ENCODE measurements at regions not wholly inside any gene's neighbourhood (a gene's known extent, or its start where the extent isn't known, plus 50 kb on each side); places are given as distances from the start of the nearest gene placed in this dataset.
"Not testable (repeated sequence)": the region's sequence is repeated elsewhere in the genome, so short reads cannot be mapped to it uniquely, and the experiment has no call there.

DNA sequence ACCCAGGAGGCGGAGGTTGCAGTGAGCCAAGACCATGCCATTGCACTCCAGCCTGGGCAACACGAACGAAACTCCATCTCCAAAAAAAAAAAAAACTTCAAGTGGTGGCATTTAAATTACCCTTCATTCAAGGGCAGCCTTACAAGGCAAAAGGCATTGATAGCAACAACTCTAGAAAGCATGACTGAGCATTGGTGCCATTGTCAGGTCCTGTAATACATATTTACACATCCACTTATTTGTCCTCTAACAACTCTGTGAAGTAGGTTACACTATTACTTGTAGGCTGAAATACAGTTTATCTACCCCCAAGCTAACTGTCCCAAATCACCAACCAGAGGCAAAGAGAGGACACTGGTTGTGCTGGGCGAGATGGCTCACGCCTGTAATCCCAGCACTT, 52.7 kb upstream of the LARP1 start:
- no peak for DNase-seq (ENCODE audit: low spot score in 2 of 2)

DNA sequence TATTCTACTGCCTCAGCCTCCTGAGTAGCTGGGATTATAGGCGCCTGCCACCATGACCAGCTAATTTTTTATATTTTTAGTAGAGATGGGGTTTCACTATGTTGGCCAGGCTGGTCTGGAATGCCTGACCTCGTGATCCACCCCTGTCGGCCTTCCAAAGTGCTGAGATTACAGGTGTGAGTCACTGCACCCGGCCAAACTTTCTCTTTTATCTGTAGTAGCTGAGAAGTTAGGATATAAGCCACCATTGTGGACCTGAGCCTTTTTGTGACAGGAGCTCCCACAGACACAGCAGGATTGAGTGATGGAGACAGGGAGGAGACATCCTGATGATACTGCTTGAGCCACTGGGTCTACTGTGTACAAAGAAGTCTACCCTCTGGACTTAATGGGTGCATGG, 53.5 kb upstream of the LARP1 start:
- DNase-seq (ENCODE audit: low spot score in 2 of 2); FAIRE-seq: not testable (repeated sequence)

More for the DNA sequence above, 52.7 kb upstream of the LARP1 start:
- FAIRE-seq, result no peak

DNA sequence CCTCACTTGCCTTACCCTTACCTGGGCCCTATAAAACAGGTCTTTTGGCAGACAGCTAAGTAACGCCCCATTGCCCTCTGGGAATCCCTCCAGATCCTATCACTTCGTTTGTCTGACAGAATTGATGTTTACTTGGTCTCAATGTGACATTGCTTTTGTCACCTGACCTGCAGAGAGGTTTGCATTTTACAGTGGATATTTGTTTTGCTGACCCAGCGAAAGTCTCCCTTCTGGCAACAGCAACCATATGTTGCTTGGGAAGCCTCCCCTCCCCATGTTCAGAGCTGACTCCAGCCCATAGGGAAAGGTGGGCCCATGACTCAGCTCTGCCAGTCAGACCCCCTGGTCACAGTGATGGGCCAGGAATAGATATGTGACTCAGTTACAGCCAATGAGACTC, 54.0 kb upstream of the LARP1 start:
- FAIRE-seq (no peak), DNase-seq (ENCODE audit: low spot score in 2 of 2) (no peak)

DNA sequence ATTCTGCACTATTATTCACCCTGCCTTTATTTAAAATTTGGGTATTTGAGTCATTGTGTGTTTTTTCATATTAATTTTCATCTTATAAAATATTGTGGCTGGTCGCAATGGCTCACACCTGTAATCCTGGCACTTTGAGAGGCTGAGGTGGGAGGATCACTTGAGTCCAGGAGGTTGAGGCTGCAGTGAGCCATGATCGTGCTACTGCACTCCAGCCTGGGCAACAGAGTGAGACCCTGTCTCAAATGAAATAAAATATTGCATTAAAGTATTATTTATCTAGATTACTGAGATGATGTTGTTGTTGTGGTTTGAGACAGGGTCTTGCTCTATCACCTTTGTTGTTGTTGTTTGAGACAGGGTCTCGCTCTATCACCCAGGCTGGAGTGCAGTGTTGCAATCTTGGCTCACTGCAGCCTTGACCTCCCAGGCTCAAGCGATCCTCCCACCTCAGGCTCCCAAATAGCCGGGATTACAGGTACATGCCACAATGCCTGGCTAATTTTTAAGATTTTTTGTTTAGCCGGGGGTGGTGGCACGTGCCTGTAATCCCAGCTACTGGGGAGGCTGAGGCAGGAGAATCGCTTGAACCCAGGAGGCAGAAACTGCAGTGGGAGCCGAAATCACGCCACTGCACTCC, 54.8 kb upstream of the LARP1 start:
- not testable (repeated sequence) for DNase-seq (ENCODE audit: low spot score in 2 of 2); FAIRE-seq

DNA sequence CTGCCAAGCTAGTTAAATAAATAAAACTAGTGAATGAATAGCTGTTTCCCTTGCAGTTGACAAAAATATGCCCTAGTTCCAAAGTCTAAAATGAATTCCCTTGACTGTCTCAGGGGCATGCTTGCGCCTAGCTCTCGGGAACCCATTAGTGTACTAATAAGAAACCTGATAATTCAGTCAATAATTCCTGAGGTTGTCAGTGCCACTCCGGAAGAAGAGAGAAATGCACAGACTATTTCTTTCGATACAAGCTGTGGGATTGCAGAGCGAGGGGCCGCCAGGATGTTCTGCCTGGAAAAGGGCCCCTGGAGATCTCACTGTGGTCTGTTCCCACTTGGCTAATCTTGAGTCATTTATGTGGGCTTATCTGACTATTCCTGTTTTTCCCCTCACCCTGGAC, 56.4 kb upstream of the LARP1 start:
- DNase-seq (ENCODE audit: low spot score in 2 of 2) (no peak), FAIRE-seq (no peak)

DNA sequence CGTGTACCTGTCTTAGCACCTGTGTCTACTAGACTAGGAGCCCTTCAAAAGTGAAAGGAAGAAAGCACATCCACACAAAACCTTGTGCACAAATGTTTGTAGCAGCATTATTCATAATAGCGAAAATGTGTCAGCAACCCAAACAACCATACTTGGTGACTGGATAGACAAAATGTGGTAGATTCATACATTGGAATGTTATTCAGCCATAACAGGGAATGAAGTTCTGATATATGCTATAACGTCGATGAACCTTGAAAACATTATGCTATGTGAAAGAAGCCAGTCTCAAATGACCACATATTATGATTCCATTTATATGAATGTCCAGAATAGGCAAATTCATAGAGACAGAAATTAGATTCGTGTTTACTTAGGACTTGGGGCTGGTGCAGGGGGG, 57.8 kb upstream of the LARP1 start:
- FAIRE-seq (no peak), DNase-seq (ENCODE audit: low spot score in 2 of 2) (no peak)

DNA sequence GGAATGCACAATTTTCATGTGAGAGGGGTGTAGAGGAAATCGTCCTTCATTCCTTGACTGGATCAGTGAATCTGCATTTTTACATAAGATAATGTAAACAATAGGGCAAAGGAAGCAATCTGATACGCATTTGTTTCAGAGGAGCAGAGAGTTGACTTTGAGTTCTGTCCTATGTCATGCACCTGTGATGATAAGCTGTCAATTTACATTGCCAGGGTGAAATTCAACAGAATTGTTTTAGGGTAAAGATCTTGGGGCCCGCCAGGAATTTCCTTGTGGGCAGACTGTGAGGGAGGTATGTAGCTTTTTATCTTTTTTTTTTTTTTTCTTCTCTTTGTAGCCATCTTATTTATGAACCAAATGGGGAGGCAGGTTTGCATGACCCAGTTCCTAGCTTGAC, 58.3 kb upstream of the LARP1 start:
- DNase-seq (ENCODE audit: low spot score in 2 of 2) (no peak), FAIRE-seq (no peak)

DNA sequence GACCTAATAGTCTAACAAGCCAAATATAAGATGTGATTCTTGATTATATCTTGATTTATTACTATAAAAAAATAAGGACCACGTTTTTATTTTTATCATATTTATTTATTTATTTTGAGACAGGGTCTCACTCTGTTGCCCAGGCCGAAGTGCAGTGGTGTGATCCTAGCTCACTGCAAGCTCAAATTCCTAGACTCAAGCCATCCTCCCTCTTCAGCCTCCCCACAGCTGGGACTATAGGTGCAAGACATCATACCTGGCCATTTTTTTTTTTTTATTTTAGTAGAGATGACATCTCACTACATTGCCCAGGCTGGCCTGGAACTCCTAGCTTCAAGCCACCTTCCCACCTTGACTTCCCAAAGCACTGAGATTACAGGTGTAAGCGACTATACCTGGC, 61.0 kb upstream of the LARP1 start:
- FAIRE-seq (no peak), DNase-seq (ENCODE audit: low spot score in 2 of 2) (no peak)

DNA sequence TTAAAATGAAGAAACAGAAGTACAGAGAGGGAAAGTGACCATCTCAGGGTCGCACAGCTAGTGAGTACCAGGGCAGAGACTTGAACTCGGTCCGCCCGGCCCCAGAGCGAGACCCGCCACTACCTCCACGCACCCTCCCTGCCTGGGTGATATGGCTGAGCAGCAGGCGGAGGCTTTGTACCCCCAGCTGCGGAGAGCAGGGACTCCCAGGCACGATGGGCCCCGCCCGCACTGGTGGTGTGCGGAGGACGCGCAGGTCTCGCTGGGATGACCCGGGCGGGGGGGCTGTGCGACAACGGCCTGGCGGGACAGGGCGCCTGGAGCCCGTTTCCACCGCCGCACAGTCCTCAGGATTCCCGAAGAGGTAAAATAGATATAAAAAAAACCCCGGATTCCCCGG, 64.7 kb upstream of the LARP1 start:
- DNase-seq (ENCODE audit: low spot score in 2 of 2) (no peak), FAIRE-seq (no peak)

DNA sequence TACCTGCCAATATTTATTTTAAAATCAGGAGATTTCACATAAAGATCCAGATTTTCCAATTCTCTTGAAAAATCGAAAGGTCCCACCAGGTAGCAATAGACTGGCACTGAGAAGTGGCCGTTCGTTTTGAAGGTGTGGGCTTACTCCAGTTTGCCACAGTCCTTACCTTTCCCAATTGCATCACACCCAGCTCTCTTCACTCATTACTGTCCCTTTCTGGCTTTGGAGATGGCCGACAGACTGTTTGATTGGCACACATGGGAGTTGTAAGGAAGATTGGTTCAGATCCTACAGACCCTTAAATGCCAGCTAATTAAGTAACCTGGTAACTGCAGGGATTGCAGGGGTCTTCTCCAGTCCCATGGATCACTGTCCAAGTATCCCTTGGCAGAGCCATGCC, 68.7 kb upstream of the LARP1 start:
- DNase-seq (ENCODE audit: low spot score in 2 of 2), result no peak
- FAIRE-seq, result no peak

DNA sequence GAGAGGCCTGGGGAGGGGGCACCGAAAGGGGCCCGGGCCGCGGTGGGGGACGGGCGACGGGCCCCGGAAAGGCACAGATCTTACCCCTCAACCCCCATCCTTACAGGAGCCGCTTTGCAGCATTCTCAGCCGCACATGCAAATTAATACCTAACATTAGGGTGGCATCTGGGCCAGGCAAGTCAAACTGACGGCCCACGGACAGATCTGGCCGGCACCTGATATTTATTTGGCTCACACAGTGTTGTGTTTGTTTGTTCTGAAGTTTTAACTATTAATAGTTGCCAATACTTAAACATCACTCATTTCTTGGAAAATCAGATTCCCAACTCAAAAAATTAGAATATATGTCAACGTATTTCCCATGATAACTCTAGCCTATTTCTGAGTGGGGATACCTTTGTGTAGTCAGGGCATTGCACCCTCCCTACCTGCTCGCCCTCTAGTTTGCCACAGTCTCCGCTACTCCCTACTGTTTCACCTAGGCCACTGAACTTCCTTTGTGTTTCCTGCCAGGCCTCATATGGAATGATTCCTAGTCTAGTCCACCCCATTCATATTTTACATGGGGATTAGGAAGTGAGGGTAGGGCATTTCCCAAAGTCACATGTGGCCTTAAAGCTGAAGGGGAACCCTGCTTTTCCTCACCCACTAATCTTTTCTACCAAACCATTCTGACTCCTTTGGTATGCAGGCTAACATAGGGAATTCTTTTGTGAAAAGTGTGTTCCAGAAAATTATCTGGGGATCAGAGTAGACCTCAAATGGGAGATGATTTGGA, 71.9 kb upstream of the LARP1 start:
- no peak for DNase-seq (ENCODE audit: low spot score in 2 of 2)
- FAIRE-seq, result no peak

DNA sequence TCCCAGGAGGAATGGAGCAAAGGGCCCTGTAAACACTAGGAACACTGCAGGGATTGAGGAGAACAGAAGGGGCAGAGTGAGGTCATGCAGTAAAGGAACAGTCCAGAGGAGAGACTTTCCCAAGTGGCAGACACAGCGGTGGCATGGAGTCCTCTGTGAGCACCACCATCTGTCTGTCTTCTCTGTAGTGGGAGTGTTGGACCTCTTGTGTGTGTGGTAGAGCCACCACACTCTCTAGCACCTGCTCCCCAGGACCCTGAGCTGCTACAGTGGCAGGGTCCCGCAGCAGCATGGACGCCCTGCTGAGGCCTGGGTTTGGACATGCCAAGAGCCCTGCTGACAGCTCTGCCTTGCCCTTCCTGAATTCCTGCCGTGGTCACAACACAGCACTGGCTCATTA, 75.7 kb upstream of the LARP1 start:
- DNase-seq (ENCODE audit: low spot score in 2 of 2), result no peak
- FAIRE-seq, result no peak

DNA sequence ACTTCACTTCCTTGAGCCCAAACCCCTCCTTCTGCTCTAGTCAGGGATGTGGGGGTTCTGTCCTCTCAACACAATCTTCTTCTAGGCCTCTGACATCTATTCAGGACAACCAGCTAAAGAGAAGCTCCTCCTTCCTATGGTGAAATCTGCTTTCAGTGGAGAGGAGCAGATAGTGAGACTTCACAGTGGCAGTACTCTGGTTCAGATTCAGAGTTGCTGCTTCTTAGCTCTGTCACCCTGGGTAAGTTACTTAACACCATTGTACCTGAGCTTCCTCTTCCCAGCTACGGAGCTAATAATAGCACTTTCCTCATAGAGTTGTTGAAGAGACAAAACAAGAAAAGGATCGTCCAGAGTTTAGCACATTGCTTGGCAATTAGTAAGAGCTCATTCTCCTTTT, 77.3 kb upstream of the LARP1 start:
- FAIRE-seq (no peak), DNase-seq (ENCODE audit: low spot score in 2 of 2) (no peak)

DNA sequence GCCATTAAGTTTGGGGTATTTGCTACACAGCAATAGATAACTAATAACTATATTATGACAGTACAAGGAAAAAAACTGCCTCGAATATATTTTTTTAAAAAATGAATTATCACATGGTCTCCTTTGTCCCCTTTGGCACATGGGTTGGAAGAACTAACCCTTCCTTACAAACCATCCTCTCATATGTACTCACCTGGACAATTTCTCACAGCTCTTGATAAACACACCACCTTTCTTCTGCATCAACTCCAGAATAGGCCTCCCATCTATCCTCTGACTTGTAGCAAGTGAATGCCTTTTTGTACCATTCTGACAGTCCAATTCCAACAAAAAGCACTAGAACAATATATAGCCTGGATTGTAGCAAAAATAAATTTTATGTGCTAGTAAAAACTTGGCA, 78.7 kb upstream of the LARP1 start:
- no peak for FAIRE-seq
- no peak for DNase-seq (ENCODE audit: low spot score in 2 of 2)

DNA sequence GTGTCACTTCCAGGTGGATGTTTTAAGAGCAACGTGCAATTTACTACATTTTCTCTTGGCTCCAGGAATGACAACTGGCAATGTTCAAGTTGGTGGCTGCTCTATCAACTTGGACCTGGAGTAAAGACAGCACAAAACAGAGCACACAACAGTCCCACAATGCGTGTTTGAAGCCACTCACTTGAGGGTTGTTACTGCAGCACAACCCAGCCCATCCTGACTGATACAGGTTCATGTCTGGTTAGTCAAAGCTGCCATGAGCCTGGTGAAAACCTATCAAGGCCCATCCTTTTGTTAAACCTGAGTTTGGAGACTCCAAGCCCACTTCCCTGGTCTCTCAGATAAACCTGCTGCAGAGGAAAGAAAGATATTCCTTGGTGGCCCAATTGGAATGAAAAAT, 81.1 kb upstream of the LARP1 start:
- no peak for FAIRE-seq
- no peak for DNase-seq (ENCODE audit: low spot score in 2 of 2)

DNA sequence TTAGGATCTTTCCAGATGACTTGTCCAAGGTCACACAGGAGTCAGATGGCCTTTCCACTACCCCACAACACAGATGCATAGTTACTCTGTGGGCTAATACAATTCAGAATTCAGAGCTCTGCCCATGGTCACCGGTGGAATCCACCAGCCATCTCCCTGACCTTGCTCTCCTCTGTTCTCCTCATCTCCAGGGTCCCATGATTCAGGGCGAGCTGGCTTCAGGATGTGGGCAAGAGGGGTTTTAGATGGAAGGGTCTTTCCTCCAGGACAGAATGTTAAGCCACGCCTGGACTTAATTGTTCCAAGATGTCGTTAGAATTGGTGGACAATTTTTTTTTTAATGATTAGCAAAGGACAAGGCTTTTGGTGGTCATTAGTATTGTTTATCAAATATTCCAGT, 81.7 kb upstream of the LARP1 start:
- DNase-seq (ENCODE audit: low spot score in 2 of 2) (no peak), FAIRE-seq (no peak)

DNA sequence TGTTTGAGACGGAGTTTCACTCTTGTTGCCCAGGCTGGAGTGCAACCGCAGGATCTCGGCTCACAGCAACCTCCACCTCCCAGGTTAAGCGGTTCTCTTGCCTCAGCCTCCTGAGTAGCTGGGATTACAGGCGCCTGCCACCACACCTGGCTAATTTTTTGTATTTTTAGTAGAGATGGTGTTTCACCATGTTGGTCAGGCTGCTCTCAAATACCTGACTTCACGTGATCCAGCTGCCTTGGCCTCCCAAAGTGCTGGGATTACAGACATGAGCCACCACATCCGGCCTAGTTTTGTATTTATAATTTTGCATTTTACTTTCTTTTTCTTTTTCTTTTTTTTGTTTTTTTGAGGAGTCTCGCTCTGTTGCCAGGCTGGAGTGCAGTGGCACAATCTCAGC, 85.3 kb upstream of the LARP1 start:
- DNase-seq (ENCODE audit: low spot score in 2 of 2); FAIRE-seq: not testable (repeated sequence)

DNA sequence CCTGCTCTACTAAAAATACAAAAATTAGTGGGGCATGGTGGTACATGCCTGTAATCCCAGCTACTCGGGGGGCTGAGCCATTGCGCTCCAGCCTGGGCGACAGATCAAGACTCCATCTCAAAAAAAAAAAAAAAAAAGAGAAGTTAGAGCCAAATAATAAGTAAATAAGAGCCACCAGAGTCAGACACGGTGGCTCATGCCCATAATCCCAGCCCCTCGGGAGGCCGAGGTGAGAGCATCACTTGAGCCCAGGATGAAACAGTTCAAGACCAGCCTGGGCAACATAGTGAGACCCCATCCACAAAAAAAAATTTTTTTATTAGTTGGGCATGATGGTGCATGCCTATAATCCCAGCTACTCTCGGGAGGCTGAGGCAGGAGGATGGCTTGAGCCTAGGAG, 85.8 kb upstream of the LARP1 start:
- no peak for FAIRE-seq

DNA sequence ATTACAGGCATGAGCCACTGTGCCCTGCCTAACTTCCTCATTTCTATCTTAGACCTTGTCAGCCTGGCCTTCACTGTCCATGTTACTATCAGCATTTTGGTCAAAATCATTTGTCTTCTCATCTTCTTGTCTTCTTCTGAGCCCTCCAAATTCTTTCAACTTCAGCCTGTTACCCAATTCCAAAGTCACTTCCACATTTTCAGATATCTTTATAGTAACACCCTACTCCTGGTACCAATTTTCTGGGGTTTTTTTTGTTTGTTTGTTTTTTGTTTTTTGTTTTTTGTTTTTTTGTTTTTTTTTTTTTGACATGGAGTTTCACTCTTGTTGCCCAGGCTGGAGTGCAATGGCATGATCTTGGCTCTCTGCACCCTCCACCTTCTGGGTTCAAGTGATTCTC, 90.3 kb upstream of the LARP1 start:
- DNase-seq (ENCODE audit: low spot score in 2 of 2) (no peak), FAIRE-seq (no peak)

More for the DNA sequence above, 85.8 kb upstream of the LARP1 start:
- DNase-seq (ENCODE audit: low spot score in 2 of 2), result no peak

DNA sequence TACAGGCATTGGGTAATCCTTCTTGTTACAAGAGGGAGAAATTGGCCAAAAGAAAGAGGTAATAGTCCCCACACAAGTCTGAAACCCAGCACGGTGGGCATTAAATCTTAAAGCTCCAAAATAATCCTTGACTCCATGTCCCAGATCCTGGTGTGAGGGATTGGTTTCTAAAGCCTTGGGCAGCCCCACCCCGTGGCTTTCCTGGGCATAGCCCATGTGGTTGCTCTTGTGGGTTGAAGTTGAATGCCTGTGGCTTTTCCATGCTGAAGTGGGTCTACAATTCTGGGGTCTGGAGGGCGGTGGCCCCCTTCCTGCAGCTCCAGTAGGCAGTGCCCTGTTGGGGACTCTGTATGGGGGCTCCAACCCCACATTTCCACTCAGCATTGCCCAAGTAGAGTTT, 91.8 kb upstream of the LARP1 start:
- no peak for DNase-seq (ENCODE audit: low spot score in 2 of 2)
- no peak for FAIRE-seq

DNA sequence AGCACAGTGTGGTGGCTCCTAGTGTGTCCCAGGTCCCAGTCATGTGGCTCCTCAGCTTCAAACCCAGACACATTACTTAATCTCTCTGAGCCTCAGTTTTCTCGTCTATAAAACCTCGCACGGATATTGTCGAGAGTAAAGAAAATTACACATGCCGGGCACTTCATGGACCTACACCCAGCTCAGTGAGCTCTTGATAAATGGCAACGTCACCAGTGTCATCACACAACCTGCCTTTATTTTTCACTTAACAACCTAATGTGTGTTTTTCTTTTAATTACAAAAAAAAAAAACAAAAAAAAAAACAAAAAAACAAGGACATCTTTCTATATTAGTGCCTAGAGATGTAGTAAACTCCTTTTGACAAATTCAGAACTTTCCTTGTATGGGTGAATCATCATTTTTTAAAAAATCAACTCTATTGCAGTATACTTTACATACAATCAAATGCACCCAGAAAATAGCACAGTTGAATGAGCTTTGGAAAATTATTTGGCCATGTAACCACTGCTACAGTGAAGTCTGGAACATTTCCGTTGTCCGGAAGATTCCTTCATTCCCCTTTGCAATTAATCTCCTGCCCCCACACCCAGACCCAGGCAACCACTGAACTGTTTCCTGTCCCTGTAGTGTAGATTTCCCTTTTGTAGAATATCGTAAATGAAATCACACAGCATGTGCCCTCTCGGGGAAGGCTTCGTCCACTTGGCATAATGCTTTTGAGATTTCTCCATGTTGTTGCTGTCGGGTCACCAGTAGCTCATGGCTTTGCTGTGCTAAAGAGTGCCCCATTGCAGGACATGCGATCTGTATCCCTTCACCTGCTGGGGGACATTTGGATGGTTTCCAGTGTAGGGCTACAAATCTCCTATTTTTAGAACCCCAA, 100.4 kb upstream of the LARP1 start:
- DNase-seq (ENCODE audit: low spot score in 2 of 2), result no peak
- no peak for FAIRE-seq

All from frontal cortex (tissue), 3 donors.